ENCODE measurements at regions not wholly inside any gene's neighbourhood (a gene's known extent, or its start where the extent isn't known, plus 50 kb on each side); places are given as distances from the start of the nearest gene placed in this dataset.

DNA sequence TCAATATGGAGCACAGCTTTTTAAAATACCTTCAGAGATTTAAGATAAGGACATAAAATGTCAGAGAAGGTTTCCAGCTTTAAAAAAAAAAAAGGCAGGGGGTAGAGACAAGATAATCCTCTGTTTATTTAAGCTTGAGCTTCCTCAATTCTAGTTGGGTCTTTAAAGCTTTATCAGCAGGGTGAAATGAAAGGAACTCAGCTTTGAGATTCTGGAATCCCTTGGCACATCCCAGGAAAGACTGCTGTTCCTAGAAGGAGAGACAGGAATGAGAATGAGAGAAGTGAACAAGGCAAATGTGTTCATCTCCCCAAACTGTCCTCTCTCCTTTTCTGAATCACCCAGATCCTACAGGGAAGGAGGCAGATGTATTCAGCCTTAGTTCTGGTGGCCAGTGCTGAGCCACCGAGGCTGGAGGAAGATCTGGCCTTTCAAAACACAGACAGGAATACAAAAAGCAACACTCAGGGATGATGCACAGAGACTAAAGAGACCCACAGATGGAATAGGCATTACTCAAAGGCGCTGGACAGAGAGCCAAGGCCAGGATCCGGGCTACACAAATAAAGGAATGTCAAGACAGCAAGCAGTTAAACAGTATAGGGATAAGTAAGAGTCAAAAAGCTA is 385.8 kb upstream of the DUSP10 start:
- TF ChIP-seq, protein P1, sequence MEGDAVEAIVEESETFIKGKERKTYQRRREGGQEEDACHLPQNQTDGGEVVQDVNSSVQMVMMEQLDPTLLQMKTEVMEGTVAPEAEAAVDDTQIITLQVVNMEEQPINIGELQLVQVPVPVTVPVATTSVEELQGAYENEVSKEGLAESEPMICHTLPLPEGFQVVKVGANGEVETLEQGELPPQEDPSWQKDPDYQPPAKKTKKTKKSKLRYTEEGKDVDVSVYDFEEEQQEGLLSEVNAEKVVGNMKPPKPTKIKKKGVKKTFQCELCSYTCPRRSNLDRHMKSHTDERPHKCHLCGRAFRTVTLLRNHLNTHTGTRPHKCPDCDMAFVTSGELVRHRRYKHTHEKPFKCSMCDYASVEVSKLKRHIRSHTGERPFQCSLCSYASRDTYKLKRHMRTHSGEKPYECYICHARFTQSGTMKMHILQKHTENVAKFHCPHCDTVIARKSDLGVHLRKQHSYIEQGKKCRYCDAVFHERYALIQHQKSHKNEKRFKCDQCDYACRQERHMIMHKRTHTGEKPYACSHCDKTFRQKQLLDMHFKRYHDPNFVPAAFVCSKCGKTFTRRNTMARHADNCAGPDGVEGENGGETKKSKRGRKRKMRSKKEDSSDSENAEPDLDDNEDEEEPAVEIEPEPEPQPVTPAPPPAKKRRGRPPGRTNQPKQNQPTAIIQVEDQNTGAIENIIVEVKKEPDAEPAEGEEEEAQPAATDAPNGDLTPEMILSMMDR (conservative IDR thresholded peaks at IDR 0.05), result no peak
- TF ChIP-seq EZH2 (IDR thresholded peaks at IDR 0.05; ENCODE audit: low read depth), result no peak

Measured in PC-9 (cell line).